ENCODE measurements at regions not wholly inside any gene's neighbourhood (a gene's known extent, or its start where the extent isn't known, plus 50 kb on each side); places are given as distances from the start of the nearest gene placed in this dataset.

- TF ChIP-seq POLR2A (IDR thresholded peaks at IDR 0.05) (no peak), CTCF (IDR thresholded peaks at IDR 0.05) (no peak), POLR2AphosphoS5 (IDR thresholded peaks at IDR 0.05; ENCODE audit: insufficient read depth in 1 of 2, low read depth in 1 of 2) (no peak)
Measured at GRCh38 chr20:39968495-39968894, 720.5 kb downstream of the MAFB start.
